ENCODE measurements at regions not wholly inside any gene's neighbourhood (a gene's known extent, or its start where the extent isn't known, plus 50 kb on each side); places are given as distances from the start of the nearest gene placed in this dataset.

- Mint-ChIP-seq H3K27ac (no peak overlapping the region), H3K36me3 (no peaks in the 10 kb centered on the region), H3K4me1 (no peaks in the 10 kb centered on the region), H3K9me3 (peaks cover 0 to 1% of the 10 kb centered on the region in 2 donors), H3K4me3 (no peak overlapping the region), H3K27me3 (no peaks in the 10 kb centered on the region)
- no peak for DNase-seq
- ATAC-seq (replicated peaks), result no peak
Measured at GRCh38 chr2:194270648-194271047, 1386.4 kb upstream of the SLC39A10 start.

DNA sequence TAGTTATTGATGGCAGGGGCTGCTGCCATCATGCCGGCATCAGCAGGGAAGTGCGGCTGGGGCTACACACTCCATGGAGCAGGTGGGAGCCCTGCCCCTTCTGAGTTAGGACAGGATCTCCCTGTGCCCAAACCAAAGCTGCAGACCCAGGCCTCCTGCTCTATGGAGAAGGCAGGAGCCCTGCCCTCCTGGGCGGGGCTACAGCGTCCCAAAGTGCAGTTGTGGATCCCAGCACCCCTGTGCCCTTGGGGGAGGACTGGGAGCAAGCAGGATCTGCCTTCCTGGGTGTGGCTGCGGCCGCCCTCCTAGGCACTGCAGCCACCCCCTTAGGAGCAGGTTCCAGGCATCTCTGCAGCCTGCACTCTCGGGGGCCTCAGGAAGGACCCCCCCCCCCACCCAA lies 1392.4 kb upstream of the SLC39A10 start:
- no peak overlapping the region for H3K27ac Mint-ChIP-seq
- no peaks in the 10 kb centered on the region for H3K4me1 Mint-ChIP-seq
- no peaks in the 10 kb centered on the region for H3K27me3 Mint-ChIP-seq
- no peak for DNase-seq
- H3K9me3 Mint-ChIP-seq, result no peaks in the 10 kb centered on the region
- H3K4me3 Mint-ChIP-seq, result no peak overlapping the region
- no peaks in the 10 kb centered on the region for H3K36me3 Mint-ChIP-seq
- no peak for ATAC-seq (replicated peaks)

DNA sequence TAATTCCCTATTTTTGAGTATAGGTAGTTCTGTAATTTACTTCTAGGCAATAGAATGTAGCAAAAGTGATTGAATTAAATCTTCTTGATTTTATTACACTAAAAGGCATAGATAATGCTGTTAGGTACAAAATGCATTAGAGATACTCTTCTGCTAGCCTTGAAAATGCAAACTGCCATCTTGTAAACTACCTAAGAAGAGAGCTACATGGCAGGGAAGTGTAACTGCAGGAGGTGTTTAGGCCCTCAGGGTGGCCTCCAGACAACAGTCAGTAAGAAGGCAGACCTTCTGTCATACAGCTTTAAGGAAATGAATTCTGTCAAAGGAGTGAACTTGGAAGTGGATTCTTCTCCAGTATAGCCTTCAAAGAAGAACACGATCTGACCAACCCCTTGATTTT lies 1396.8 kb upstream of the SLC39A10 start:
- H3K9me3 Mint-ChIP-seq, result no peaks in the 10 kb centered on the region

GRCh38 chr2:194257095-194257494 lies 1399.9 kb upstream of the SLC39A10 start:
- peaks cover 0 to 4% of the 10 kb centered on the region in 2 donors for H3K9me3 Mint-ChIP-seq
- no peak for ATAC-seq (replicated peaks)

More for the DNA sequence above, 1396.8 kb upstream of the SLC39A10 start:
- ATAC-seq (replicated peaks) (no peak), DNase-seq (no peak)
- Mint-ChIP-seq H3K36me3 (no peaks in the 10 kb centered on the region), H3K27me3 (no peaks in the 10 kb centered on the region), H3K4me3 (no peak overlapping the region), H3K4me1 (no peaks in the 10 kb centered on the region), H3K27ac (no peak overlapping the region)

DNA sequence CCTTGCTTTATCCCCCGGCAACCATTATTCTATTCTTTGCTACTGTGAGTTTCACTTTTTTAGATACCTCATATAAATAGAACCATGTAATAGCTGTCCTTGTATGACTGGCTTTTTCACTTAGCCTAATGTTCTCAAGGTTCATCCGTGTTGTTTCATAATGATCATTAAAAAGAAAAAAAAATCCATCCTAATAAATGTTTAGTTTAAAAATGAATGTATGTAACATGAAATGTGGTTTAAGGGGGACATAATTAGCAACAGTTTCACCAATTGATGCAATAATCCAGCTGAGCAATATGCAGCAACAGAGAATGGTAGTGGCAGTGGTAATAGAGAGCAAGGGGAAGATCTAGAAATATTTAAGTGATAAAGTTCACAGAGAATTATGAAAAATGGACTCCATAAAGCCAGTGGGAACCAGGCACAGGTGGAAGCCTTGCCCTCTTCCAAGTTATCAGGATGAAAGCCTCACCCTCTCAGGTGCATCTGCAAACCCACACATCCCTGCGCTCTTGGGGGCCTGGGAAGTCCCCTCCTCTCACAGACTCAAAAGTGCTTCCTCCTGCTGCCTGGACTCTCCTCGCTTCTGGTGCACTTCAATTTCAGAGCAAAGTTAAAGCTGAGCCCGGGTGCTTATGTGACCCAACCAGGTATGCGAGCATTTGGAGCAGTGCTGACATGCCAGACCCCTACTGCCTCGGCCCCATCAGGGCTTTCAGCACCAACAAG lies 1403.3 kb upstream of the SLC39A10 start:
- Mint-ChIP-seq H3K9me3 (peaks cover 5 to 7% of the 10 kb centered on the region in 2 donors), H3K27me3 (no peaks in the 10 kb centered on the region), H3K4me3 (no peak overlapping the region), H3K4me1 (no peaks in the 10 kb centered on the region), H3K36me3 (no peaks in the 10 kb centered on the region), H3K27ac (no peak overlapping the region)
- DNase-seq (no peak), ATAC-seq (replicated peaks) (no peak)

More at GRCh38 chr2:194257095-194257494, 1399.9 kb upstream of the SLC39A10 start:
- Mint-ChIP-seq H3K4me3 (no peak overlapping the region), H3K27me3 (no peaks in the 10 kb centered on the region), H3K4me1 (no peaks in the 10 kb centered on the region), H3K27ac (no peak overlapping the region), H3K36me3 (no peaks in the 10 kb centered on the region)
- no peak for DNase-seq

GRCh38 chr2:194252127-194252526 lies 1404.9 kb upstream of the SLC39A10 start:
- no peak overlapping the region for H3K27ac Mint-ChIP-seq
- H3K36me3 Mint-ChIP-seq, result no peaks in the 10 kb centered on the region
- H3K9me3 Mint-ChIP-seq, result peaks cover 5 to 7% of the 10 kb centered on the region in 2 donors

DNA sequence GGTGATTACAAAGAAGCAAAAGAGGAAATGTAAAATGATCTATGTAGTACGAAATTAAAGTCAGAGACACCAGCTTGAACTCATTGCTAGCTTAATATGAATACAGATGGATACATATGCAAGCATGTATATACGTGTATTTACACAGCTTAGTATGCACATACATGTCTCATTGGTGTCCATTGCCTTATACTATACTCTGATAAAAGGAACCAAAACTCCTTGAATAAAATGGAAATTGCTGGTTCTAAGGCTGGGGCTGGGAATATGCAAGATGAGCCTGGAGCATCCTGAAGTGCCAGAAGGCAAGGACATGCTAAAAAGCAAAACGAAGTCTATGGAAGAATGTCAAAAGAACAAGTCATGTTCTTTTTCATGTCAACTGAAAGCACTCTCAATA lies 1424.4 kb upstream of the SLC39A10 start:
- H3K4me3 Mint-ChIP-seq, result no peak overlapping the region
- H3K36me3 Mint-ChIP-seq, result no peaks in the 10 kb centered on the region
- no peak for DNase-seq
- no peak for ATAC-seq (replicated peaks)
- H3K27ac Mint-ChIP-seq, result no peak overlapping the region
- no peaks in the 10 kb centered on the region for H3K4me1 Mint-ChIP-seq
- no peaks in the 10 kb centered on the region for H3K9me3 Mint-ChIP-seq
- no peaks in the 10 kb centered on the region for H3K27me3 Mint-ChIP-seq

More at GRCh38 chr2:194252127-194252526, 1404.9 kb upstream of the SLC39A10 start:
- H3K27me3 Mint-ChIP-seq, result no peaks in the 10 kb centered on the region
- DNase-seq (no peak), ATAC-seq (replicated peaks) (no peak)
- no peak overlapping the region for H3K4me3 Mint-ChIP-seq
- H3K4me1 Mint-ChIP-seq, result no peaks in the 10 kb centered on the region

DNA sequence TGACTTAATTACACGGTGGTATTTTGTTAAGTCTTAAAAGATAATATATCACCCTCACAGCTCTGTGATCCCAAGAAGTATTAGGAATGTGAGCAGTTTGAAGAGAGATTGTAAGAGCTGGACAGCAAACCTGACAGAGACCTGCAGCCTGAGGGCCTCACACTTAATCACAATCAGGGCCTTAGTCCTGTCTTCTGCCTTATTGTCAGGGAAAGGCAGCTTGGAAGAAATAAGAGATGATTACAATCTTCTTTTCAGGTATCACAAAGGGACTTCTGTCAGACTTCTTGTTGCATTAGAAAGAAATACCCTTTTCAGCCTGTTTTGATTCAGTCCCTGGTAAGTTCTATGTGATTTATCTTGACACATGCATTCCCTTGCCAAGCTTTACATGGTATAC lies 1433.8 kb upstream of the SLC39A10 start:
- no peak for ATAC-seq (replicated peaks)
- no peaks in the 10 kb centered on the region for H3K27me3 Mint-ChIP-seq

DNA sequence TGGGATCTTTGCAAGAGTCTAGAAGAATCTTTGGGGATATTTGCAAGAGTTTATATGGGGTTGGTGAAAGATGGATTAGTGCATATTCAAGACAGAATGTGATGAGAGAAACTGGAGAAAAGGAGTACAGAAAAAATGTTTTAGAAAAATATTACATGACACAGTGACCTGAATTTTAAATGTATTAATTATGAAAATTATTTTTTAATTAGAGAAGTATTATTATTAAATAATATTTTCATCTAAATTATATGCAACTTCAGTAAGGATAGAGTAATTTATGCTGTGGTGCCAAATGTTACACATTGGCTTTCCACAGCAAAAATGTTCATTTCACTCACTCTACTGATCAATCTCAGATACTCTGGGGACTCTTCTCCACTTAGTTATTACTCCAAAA lies 1442.8 kb upstream of the SLC39A10 start:
- H3K4me3 Mint-ChIP-seq, result no peak overlapping the region
- H3K36me3 Mint-ChIP-seq, result no peaks in the 10 kb centered on the region
- ATAC-seq (replicated peaks), result no peak

More for the DNA sequence above, 1433.8 kb upstream of the SLC39A10 start:
- no peaks in the 10 kb centered on the region for H3K36me3 Mint-ChIP-seq
- no peak overlapping the region for H3K27ac Mint-ChIP-seq
- no peak for DNase-seq
- H3K9me3 Mint-ChIP-seq, result no peaks in the 10 kb centered on the region
- H3K4me3 Mint-ChIP-seq, result no peak overlapping the region
- H3K4me1 Mint-ChIP-seq, result no peaks in the 10 kb centered on the region

DNA sequence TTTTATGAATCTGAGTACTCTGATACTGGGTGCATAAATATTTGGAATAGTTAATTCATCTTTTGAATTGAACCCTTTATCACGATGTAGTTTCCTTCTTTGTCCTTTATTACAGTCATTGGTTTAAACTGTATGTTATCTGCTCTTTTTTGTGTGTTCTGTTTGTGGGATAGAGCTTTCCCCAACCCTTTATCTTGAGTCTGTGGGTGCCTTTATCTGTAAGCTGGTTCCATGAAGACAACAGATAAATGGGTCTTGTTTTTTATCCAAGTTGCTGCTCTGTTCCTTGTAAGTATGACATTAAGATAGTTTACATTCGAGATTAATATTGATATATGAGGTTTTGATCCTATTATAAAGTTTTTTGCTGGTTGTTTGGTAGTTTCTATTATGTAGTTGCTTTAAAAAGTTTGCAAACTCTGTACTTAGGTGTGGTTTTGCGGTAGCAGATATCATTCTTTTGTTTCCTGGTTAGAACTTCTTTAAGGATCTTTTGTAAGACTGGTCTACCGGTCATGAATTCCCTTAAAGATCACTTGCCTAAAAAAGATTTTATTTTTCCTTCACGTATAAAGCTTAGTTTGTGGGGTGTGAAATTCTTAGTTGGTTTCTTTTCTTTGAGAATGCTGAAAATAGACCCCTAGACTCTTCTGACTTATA lies 1451.3 kb upstream of the SLC39A10 start:
- Mint-ChIP-seq H3K27me3 (no peaks in the 10 kb centered on the region), H3K4me3 (no peak overlapping the region), H3K27ac (no peak overlapping the region), H3K36me3 (no peaks in the 10 kb centered on the region), H3K4me1 (no peaks in the 10 kb centered on the region), H3K9me3 (peaks cover 0 to 4% of the 10 kb centered on the region in 2 donors)
- no peak for DNase-seq
- no peak for ATAC-seq (replicated peaks)

More for the DNA sequence above, 1442.8 kb upstream of the SLC39A10 start:
- no peak overlapping the region for H3K27ac Mint-ChIP-seq
- DNase-seq, result no peak
- peaks cover 0 to 1% of the 10 kb centered on the region in 2 donors for H3K9me3 Mint-ChIP-seq
- no peaks in the 10 kb centered on the region for H3K4me1 Mint-ChIP-seq
- H3K27me3 Mint-ChIP-seq, result no peaks in the 10 kb centered on the region

- Mint-ChIP-seq H3K36me3 (no peaks in the 10 kb centered on the region), H3K27me3 (no peaks in the 10 kb centered on the region), H3K9me3 (peaks cover 0 to 4% of the 10 kb centered on the region in 2 donors), H3K4me1 (no peaks in the 10 kb centered on the region), H3K4me3 (no peak overlapping the region), H3K27ac (no peak overlapping the region)
- ATAC-seq (replicated peaks), result no peak
- DNase-seq, result no peak
Measured at GRCh38 chr2:194203898-194204297, 1453.1 kb upstream of the SLC39A10 start.

- Mint-ChIP-seq H3K4me3 (no peak overlapping the region), H3K4me1 (no peaks in the 10 kb centered on the region), H3K27ac (no peak overlapping the region), H3K9me3 (no peaks in the 10 kb centered on the region), H3K36me3 (no peaks in the 10 kb centered on the region), H3K27me3 (no peaks in the 10 kb centered on the region)
- DNase-seq (no peak), ATAC-seq (replicated peaks) (no peak)
Measured at GRCh38 chr2:194182888-194183287, 1474.1 kb upstream of the SLC39A10 start.

- ATAC-seq (replicated peaks), result no peak
- DNase-seq, result no peak
- Mint-ChIP-seq H3K4me3 (no peak overlapping the region), H3K27me3 (no peaks in the 10 kb centered on the region), H3K27ac (no peak overlapping the region), H3K4me1 (no peaks in the 10 kb centered on the region), H3K36me3 (no peaks in the 10 kb centered on the region), H3K9me3 (peaks cover 0 to 1% of the 10 kb centered on the region in 2 donors)
Measured at GRCh38 chr2:194176134-194176533, 1480.9 kb upstream of the SLC39A10 start.

DNA sequence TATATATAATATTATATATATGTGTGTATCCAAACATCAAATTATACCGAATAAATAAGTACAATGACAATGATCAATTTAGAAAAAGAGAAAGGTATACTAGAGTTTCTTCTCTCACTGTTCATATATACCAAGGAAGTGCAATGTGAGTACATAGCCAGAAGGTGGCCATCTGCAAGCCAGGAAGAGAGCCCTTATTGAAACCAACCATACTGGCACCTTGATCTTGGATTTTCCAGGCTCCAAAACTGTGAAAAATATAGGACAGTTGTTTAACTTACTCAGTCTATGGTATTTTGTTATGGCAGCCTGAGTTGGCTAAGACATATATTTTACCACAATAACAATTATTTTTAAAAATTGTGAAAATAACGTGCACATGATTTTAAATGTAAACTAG lies 1490.2 kb upstream of the SLC39A10 start:
- Mint-ChIP-seq H3K4me3 (no peak overlapping the region), H3K9me3 (no peaks in the 10 kb centered on the region), H3K4me1 (no peaks in the 10 kb centered on the region), H3K27me3 (no peaks in the 10 kb centered on the region), H3K36me3 (no peaks in the 10 kb centered on the region), H3K27ac (no peak overlapping the region)
- no peak for DNase-seq
- peak; percentile 54 to 60 for ATAC-seq (replicated peaks)

DNA sequence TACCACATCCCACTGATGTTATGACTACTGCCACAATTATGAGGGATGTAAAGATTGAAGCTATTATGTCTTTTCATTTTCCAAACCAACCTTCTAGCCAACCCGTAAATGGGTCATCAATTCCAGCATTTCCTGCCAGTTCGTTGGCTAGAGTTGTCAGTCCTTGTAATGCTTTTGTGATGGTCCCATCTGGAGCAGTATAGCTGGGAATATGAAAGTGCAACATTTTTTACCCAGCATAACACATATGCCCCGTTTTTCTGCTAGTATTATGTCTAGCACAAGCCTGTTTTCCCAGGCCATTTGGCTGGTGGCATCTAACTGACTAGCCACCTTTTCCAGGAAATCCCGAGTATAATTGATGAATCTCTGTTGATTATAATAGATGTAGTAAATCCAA lies 1501.6 kb upstream of the SLC39A10 start:
- H3K4me3 Mint-ChIP-seq, result no peak overlapping the region
- no peaks in the 10 kb centered on the region for H3K4me1 Mint-ChIP-seq
- no peaks in the 10 kb centered on the region for H3K36me3 Mint-ChIP-seq
- DNase-seq (no peak), ATAC-seq (replicated peaks) (no peak)
- H3K9me3 Mint-ChIP-seq, result peaks cover 10% of the 10 kb centered on the region in 2 donors
- no peaks in the 10 kb centered on the region for H3K27me3 Mint-ChIP-seq
- no peak overlapping the region for H3K27ac Mint-ChIP-seq
